HEK293T (cell line): ENCODE measurements at regions not wholly inside any gene's neighbourhood (a gene's known extent, or its start where the extent isn't known, plus 50 kb on each side); places are given as distances from the start of the nearest gene placed in this dataset.
A peak's percentile ranks its signal among the peaks of the same experiment; 100 is the strongest.

ENCODE experiments used
- CTCF ChIA-PET: fragments of 350-600 bp; formaldehyde crosslinking; extraction: SDS; loops from one replicate; lab custom pipeline; 2021; ENCODE audit warnings: antibody characterized with exemption, inconsistent platforms; lab: Yijun Ruan, JAX
- POLR2A ChIA-PET: fragments of 350-600 bp; formaldehyde crosslinking; extraction: SDS; loops from one replicate; lab custom pipeline; 2020; ENCODE audit warnings: antibody characterized with exemption, inconsistent platforms; lab: Yijun Ruan, JAX
- DNase-seq: peaks from one replicate; pipeline ENCODE4 v3.0.0; 2012; ENCODE audit warnings: mixed read lengths; ENCODE audit errors: extremely low spot score
- ARNT ChIP-seq: fragments of 450-650 bp; IDR thresholded peaks from 2 replicates; pipeline ENCODE4 v1.6.1; 2017; ENCODE audit warnings: mild to moderate bottlenecking
- BHLHE40 ChIP-seq: fragments of 450-650 bp; IDR thresholded peaks from 2 replicates; pipeline ENCODE4 v1.6.1; 2016; ENCODE audit warnings: mild to moderate bottlenecking, moderate library complexity, borderline replicate concordance
- CTBP1 ChIP-seq: fragments of 450-650 bp; IDR thresholded peaks from 2 replicates; pipeline ENCODE4 v1.6.1; 2016; ENCODE audit warnings: borderline replicate concordance
- ELF4 ChIP-seq: fragments of 450-650 bp; IDR thresholded peaks from 2 replicates; pipeline ENCODE4 v1.6.1; 2017; ENCODE audit warnings: antibody characterized with exemption
- FOXA1 ChIP-seq: fragments of 450-650 bp; IDR thresholded peaks from 2 replicates; pipeline ENCODE4 v1.6.1; 2016; ENCODE audit warnings: mild to moderate bottlenecking
- FOXK2 ChIP-seq: fragments of 450-650 bp; IDR thresholded peaks from 2 replicates; pipeline ENCODE4 v1.6.1; 2016; ENCODE audit warnings: mild to moderate bottlenecking
- FOXM1 ChIP-seq: fragments of 450-650 bp; IDR thresholded peaks from 2 replicates; pipeline ENCODE4 v1.6.1; 2017; ENCODE audit warnings: mild to moderate bottlenecking, borderline replicate concordance
- HDGF ChIP-seq: fragments of 450-650 bp; IDR thresholded peaks from 2 replicates; pipeline ENCODE4 v1.6.1; 2017; ENCODE audit warnings: antibody characterized with exemption, borderline replicate concordance
- L3MBTL2 ChIP-seq: fragments of 450-650 bp; conservative IDR thresholded peaks from 2 replicates; pipeline ENCODE4 v1.6.1; 2016; ENCODE audit warnings: mild to moderate bottlenecking
- LEF1 ChIP-seq: fragments of 450-650 bp; IDR thresholded peaks from 2 replicates; pipeline ENCODE4 v1.6.1; 2017; ENCODE audit warnings: mild to moderate bottlenecking, borderline replicate concordance
- NFRKB ChIP-seq: fragments of 450-650 bp; IDR thresholded peaks from 2 replicates; pipeline ENCODE4 v1.6.1; 2016; ENCODE audit warnings: mild to moderate bottlenecking, moderate library complexity
- SP1 ChIP-seq: fragments of 450-650 bp; IDR thresholded peaks from 2 replicates; pipeline ENCODE4 v1.6.1; 2017
- SUZ12 ChIP-seq: fragments of 450-650 bp; IDR thresholded peaks from 2 replicates; pipeline ENCODE4 v1.6.1; 2016; ENCODE audit warnings: mild to moderate bottlenecking
- TARDBP ChIP-seq: fragments of 450-650 bp; IDR thresholded peaks from 2 replicates; pipeline ENCODE4 v1.6.1; 2016
- ZNF384 ChIP-seq: fragments of 450-650 bp; IDR thresholded peaks from 2 replicates; pipeline ENCODE4 v1.6.1; 2016
- TF ChIP-seq, protein P1 (sequence below): fragments of 450-650 bp; IDR thresholded peaks from 2 replicates; pipeline ENCODE4 v1.6.1; 2016

GRCh38 chr18:65477455-65477854, 273.4 kb upstream of the CDH7 start:
- ChIA-PET CTCF (no interaction called here), POLR2A (no interaction called here)
- no peak for TF ChIP-seq LEF1
- TF ChIP-seq SP1 = no peak
- TF ChIP-seq FOXA1 = no peak
- TF ChIP-seq TARDBP = no peak
- TF ChIP-seq CTBP1 = no peak
- no peak for TF ChIP-seq L3MBTL2
- no peak for TF ChIP-seq NFRKB
- TF ChIP-seq HDGF = no peak
- no peak for TF ChIP-seq SUZ12
- no peak for TF ChIP-seq ARNT
- TF ChIP-seq, protein P1, sequence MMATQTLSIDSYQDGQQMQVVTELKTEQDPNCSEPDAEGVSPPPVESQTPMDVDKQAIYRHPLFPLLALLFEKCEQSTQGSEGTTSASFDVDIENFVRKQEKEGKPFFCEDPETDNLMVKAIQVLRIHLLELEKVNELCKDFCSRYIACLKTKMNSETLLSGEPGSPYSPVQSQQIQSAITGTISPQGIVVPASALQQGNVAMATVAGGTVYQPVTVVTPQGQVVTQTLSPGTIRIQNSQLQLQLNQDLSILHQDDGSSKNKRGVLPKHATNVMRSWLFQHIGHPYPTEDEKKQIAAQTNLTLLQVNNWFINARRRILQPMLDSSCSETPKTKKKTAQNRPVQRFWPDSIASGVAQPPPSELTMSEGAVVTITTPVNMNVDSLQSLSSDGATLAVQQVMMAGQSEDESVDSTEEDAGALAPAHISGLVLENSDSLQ = no peak
- no peak for DNase-seq

DNA sequence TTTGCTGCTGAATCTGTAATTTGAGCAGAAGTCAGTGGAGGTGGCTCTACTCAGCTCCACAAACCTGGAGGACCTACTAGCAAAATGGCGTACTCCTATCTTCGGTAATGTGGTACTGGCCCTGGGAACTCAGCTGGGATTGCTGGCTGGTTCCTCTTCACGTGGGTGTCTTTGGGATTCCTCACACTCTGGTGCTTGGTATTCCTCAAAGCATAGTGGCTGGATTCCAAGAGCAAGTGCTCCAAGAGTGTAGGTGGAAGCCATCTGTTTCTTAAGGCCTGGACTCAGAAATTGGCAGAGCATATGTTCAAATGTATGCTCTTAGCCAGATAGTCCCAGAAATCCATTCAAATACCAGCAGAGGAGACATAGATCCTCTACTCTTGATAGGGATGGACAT, 281.9 kb upstream of the CDH7 start:
- no peak for DNase-seq
- ChIA-PET CTCF (interaction anchor here (0.6 kb wide), 1 partner anchor 1181 kb away, joined by 3 read pairs; no protein-coding TSS in a partner anchor), POLR2A (no interaction called here)
- TF ChIP-seq ARNT = no peak
- no peak for TF ChIP-seq ELF4
- no peak for TF ChIP-seq FOXA1
- no peak for TF ChIP-seq NFRKB
- TF ChIP-seq TARDBP = no peak
- TF ChIP-seq FOXM1 = no peak
- TF ChIP-seq HDGF = no peak
- TF ChIP-seq FOXK2 = no peak
- TF ChIP-seq, protein P1 = no peak
- TF ChIP-seq LEF1 = no peak
- no peak for TF ChIP-seq SP1

- POLR2A ChIA-PET = no interaction called here
- no peak for DNase-seq
- CTCF ChIA-PET = no interaction called here
- TF ChIP-seq NFRKB (no peak), FOXK2 (no peak), FOXM1 (no peak), BHLHE40 (no peak)
These were observed 286.5 kb upstream of the CDH7 start for GRCh38 chr18:65464361-65464760.

DNA sequence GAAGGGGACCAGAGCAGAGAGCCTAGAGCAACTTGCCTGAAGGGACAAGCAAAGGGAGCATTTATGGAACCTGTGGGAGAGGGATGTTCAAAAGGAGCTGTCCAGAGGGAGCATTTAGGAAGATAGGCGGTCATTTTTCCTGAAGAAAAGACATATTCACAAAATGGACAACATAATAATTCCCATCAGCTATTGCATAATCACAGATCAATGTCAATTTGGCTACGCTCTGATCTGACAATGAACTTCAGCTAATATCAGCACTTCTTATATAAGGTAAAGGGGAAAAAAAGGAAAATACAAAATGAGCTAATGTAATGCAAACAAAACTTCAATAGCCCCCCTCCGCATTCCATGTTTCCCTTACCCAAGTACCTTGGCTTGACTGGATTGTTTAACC, 291.1 kb upstream of the CDH7 start:
- ChIA-PET CTCF (no interaction called here), POLR2A (no interaction called here)
- TF ChIP-seq ARNT = no peak
- TF ChIP-seq ELF4 = no peak
- no peak for TF ChIP-seq FOXM1
- TF ChIP-seq FOXA1 = no peak
- TF ChIP-seq, protein P1 = no peak
- no peak for DNase-seq

- POLR2A ChIA-PET = no interaction called here
- CTCF ChIA-PET = no interaction called here
- TF ChIP-seq, protein P1 = no peak
- no peak for DNase-seq
These were observed 291.9 kb upstream of the CDH7 start for GRCh38 chr18:65458871-65459270.

DNA sequence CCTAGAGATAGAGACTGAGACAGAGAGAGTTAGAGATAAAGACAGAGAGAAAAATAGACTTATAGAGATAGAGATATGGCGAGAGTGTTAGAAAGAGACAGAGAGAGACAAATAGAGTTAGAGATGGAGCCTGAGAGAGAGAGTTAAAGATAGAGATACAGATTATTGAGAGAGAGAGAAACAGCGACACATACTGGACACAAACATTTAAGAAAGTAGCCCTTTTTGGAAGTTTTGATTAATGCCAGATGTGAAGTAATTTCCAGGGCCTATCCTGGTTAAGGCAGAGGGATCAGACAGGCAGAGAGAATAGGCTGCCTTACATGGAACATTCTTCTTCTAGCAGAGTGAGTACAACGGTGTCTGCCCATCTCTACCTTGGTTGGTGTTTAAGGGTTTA, 311.6 kb upstream of the CDH7 start:
- POLR2A ChIA-PET = no interaction called here
- TF ChIP-seq FOXK2 = no peak
- no peak for TF ChIP-seq L3MBTL2
- TF ChIP-seq, protein P1 = no peak
- no peak for TF ChIP-seq LEF1
- no peak for TF ChIP-seq ELF4
- TF ChIP-seq NFRKB = no peak
- TF ChIP-seq SP1 = no peak
- TF ChIP-seq SUZ12 = no peak
- TF ChIP-seq HDGF = no peak
- no peak for TF ChIP-seq BHLHE40
- no peak for TF ChIP-seq ARNT
- TF ChIP-seq FOXA1 = no peak
- TF ChIP-seq TARDBP = no peak
- no peak for TF ChIP-seq CTBP1
- no peak for TF ChIP-seq ZNF384
- DNase-seq = no peak
- CTCF ChIA-PET = no interaction called here

- peak; percentile 3 for DNase-seq
- CTCF ChIA-PET = no interaction called here
- no peak for TF ChIP-seq ARNT
- no peak for TF ChIP-seq SP1
- TF ChIP-seq LEF1 = no peak
- TF ChIP-seq L3MBTL2 = no peak
- TF ChIP-seq ZNF384 = no peak
- no peak for TF ChIP-seq ELF4
- no peak for TF ChIP-seq SUZ12
- TF ChIP-seq NFRKB = no peak
- no peak for TF ChIP-seq FOXM1
- TF ChIP-seq FOXK2 = no peak
- no peak for TF ChIP-seq FOXA1
- TF ChIP-seq, protein P1 = no peak
- no peak for TF ChIP-seq HDGF
- no peak for TF ChIP-seq CTBP1
- TF ChIP-seq BHLHE40 = no peak
- no peak for TF ChIP-seq TARDBP
- POLR2A ChIA-PET = no interaction called here
These were observed 314.4 kb upstream of the CDH7 start for GRCh38 chr18:65436430-65436829.
